H9 (cell line): ENCODE measurements at regions not wholly inside any gene's neighbourhood (a gene's known extent, or its start where the extent isn't known, plus 50 kb on each side); places are given as distances from the start of the nearest gene placed in this dataset.

Experiments
- DNase-seq: peaks from one replicate; pipeline ENCODE4 v3.0.0-alpha.2; 2017
- H2AFZ ChIP-seq: one replicate; pipeline ENCODE4 v1.6.1; 2013; ENCODE audit warnings: mild to moderate bottlenecking, low read length, control low read depth, moderate library complexity
- H2AK5ac ChIP-seq: 2 replicates; pipeline ENCODE4 v1.6.1; 2013; ENCODE audit warnings: low read length, control low read depth, mixed read lengths; ENCODE audit not compliant: insufficient read length
- H2BK120ac ChIP-seq: one replicate; pipeline ENCODE4 v1.6.1; 2013; ENCODE audit warnings: low read depth, mild to moderate bottlenecking, low read length, control low read depth, inconsistent platforms; ENCODE audit not compliant: poor library complexity, severe bottlenecking
- H2BK12ac ChIP-seq: 2 replicates; pipeline ENCODE4 v1.6.1; 2013; ENCODE audit warnings: low read length, control low read depth, mixed read lengths, low read depth; ENCODE audit not compliant: insufficient read length
- H2BK15ac ChIP-seq: 2 replicates; pipeline ENCODE4 v1.6.1; 2013; ENCODE audit warnings: low read depth, low read length, control low read depth
- H2BK20ac ChIP-seq: one replicate; pipeline ENCODE4 v1.6.1; 2013; ENCODE audit warnings: low read depth, mild to moderate bottlenecking, low read length, control low read depth, inconsistent platforms; ENCODE audit not compliant: poor library complexity, severe bottlenecking
- H2BK5ac ChIP-seq: 2 replicates; pipeline ENCODE4 v1.6.1; 2013; ENCODE audit warnings: low read length, control low read depth, mixed read lengths; ENCODE audit not compliant: insufficient read length
- H3K14ac ChIP-seq: 2 replicates; pipeline ENCODE4 v1.6.1; 2013; ENCODE audit warnings: low read length, control low read depth; ENCODE audit not compliant: insufficient read depth
- H3K18ac ChIP-seq: 2 replicates; pipeline ENCODE4 v1.6.1; 2013; ENCODE audit warnings: low read depth, mild to moderate bottlenecking, mixed read lengths, low read length, control low read depth; ENCODE audit not compliant: insufficient read length
- H3K23ac ChIP-seq: 2 replicates; pipeline ENCODE4 v1.6.1; 2013; ENCODE audit warnings: low read length, control low read depth, mixed read lengths, low read depth; ENCODE audit not compliant: insufficient read length
- H3K23me2 ChIP-seq: 2 replicates; pipeline ENCODE4 v1.6.1; 2013; ENCODE audit warnings: low read depth, mild to moderate bottlenecking, mixed read lengths, low read length, control low read depth; ENCODE audit not compliant: insufficient read length, poor library complexity, severe bottlenecking
- H3K27ac ChIP-seq: 2 replicates; pipeline ENCODE4 v1.5.1; 2013; ENCODE audit warnings: low read length, control low read depth, mixed read lengths, low read depth; ENCODE audit not compliant: insufficient read length
- H3K27me3 ChIP-seq: 2 replicates; pipeline ENCODE4 v1.6.1; 2013; ENCODE audit warnings: low read length, control low read depth, inconsistent platforms; ENCODE audit not compliant: insufficient read depth
- H3K4ac ChIP-seq: 2 replicates; pipeline ENCODE4 v1.6.1; 2013; ENCODE audit warnings: low read depth, mild to moderate bottlenecking, control low read depth, inconsistent platforms, low read length, moderate library complexity
- H3K4me1 ChIP-seq: 2 replicates; pipeline ENCODE4 v1.6.1; 2013; ENCODE audit warnings: low read length, control low read depth, inconsistent platforms; ENCODE audit not compliant: insufficient read depth
- H3K4me2 ChIP-seq: 2 replicates; pipeline ENCODE4 v1.6.1; 2013; ENCODE audit warnings: low read length, control low read depth, mixed read lengths; ENCODE audit not compliant: insufficient read length, insufficient read depth
- H3K56ac ChIP-seq: 2 replicates; pipeline ENCODE4 v1.6.1; 2013; ENCODE audit warnings: low read depth, mild to moderate bottlenecking, mixed read lengths, low read length, control low read depth; ENCODE audit not compliant: insufficient read length
- H3K79me1 ChIP-seq: 2 replicates; pipeline ENCODE4 v1.6.1; 2013; ENCODE audit warnings: low read depth, mild to moderate bottlenecking, moderate library complexity, low read length, control low read depth, inconsistent platforms; ENCODE audit not compliant: insufficient read depth, poor library complexity, severe bottlenecking
- H3K79me2 ChIP-seq: 2 replicates; pipeline ENCODE4 v1.6.1; 2013; ENCODE audit warnings: low read length, control low read depth, inconsistent platforms; ENCODE audit not compliant: insufficient read depth
- H3K9ac ChIP-seq: 2 replicates; pipeline ENCODE4 v1.6.1; 2013; ENCODE audit warnings: low read length, control low read depth, mixed read lengths; ENCODE audit not compliant: insufficient read length; ENCODE audit errors: extremely low read depth
- H3K9me3 ChIP-seq: one replicate; pipeline ENCODE4 v1.6.1; 2013; ENCODE audit warnings: low read depth, low read length, inconsistent platforms; ENCODE audit not compliant: control insufficient read depth
- H3T11ph ChIP-seq: one replicate; pipeline ENCODE4 v1.6.1; 2013; ENCODE audit warnings: mild to moderate bottlenecking, low read length, control low read depth, inconsistent platforms
- H4K20me1 ChIP-seq: one replicate; pipeline ENCODE4 v1.6.1; 2013; ENCODE audit not compliant: control insufficient read depth, insufficient read length, insufficient read depth
- H4K5ac ChIP-seq: 2 replicates; pipeline ENCODE4 v1.6.1; 2013; ENCODE audit warnings: low read depth, mild to moderate bottlenecking, mixed read lengths, low read length, control low read depth; ENCODE audit not compliant: insufficient read length
- H4K8ac ChIP-seq: replicated peaks from 2 replicates; pipeline ENCODE4 v1.6.1; 2013; ENCODE audit warnings: low read length, control low read depth, mixed read lengths, low read depth; ENCODE audit not compliant: insufficient read length
- H4K91ac ChIP-seq: 2 replicates; pipeline ENCODE4 v1.6.1; 2013; ENCODE audit warnings: low read depth, mild to moderate bottlenecking, moderate library complexity, mixed read lengths, low read length, control low read depth; ENCODE audit not compliant: insufficient read length
- H3K27ac Mint-ChIP-seq, 3 experiments: 2 replicates in 2 of 3; 3 replicates in 1 of 3; pipeline ENCODE4 v1.8.0; 2020 to 2021; ENCODE audit warnings: mixed read lengths in 3 of 3, mild to moderate bottlenecking in 1 of 3, moderate library complexity in 1 of 3
- H3K27me3 Mint-ChIP-seq: 2 replicates; pipeline ENCODE4 v1.8.0; 2021; ENCODE audit warnings: low read depth, mild to moderate bottlenecking, moderate library complexity, mixed read lengths
- H3K36me3 Mint-ChIP-seq, 3 experiments: 2 replicates in 2 of 3; 3 replicates in 1 of 3; pipeline ENCODE4 v1.8.0; 2020 to 2021; ENCODE audit warnings: low read depth in 3 of 3, mixed read lengths in 3 of 3; ENCODE audit not compliant: insufficient read depth in 1 of 3
- H3K4me1 Mint-ChIP-seq, 2 experiments: 2 replicates each; pipeline ENCODE4 v1.8.0; 2020; ENCODE audit warnings: mixed read lengths in 2 of 2
- H3K4me3 Mint-ChIP-seq, 2 experiments: 2 replicates in 1 of 2; 3 replicates in 1 of 2; pipeline ENCODE4 v1.8.0; 2020 to 2021; ENCODE audit warnings: mild to moderate bottlenecking in 2 of 2, mixed read lengths in 2 of 2, moderate library complexity in 1 of 2
- H3K9me3 Mint-ChIP-seq, 2 experiments: 2 replicates in 1 of 2; 3 replicates in 1 of 2; pipeline ENCODE4 v1.8.0; 2020; ENCODE audit warnings: mild to moderate bottlenecking in 2 of 2, mixed read lengths in 2 of 2, moderate library complexity in 1 of 2
- WGBS: extraction: QIAGEN DNeasy Blood & Tissue Kit; methylation state at CpG from one replicate; pipeline ENCODE4 v1.1.7; 2013; ENCODE audit warnings: missing lambda C conversion rate, low lambda C conversion rate, mixed read lengths; ENCODE audit not compliant: insufficient read length; ENCODE audit errors: extremely low coverage; 5-methylcytosine and 5-hydroxymethylcytosine counted together
- TF ChIP-seq, protein P1 (sequence below): fragments of 200-600 bp; sonication (generic); conservative IDR thresholded peaks from 3 replicates; pipeline ENCODE4 v1.8.0; 2021; ENCODE audit warnings: antibody characterized with exemption, mild to moderate bottlenecking

DNA sequence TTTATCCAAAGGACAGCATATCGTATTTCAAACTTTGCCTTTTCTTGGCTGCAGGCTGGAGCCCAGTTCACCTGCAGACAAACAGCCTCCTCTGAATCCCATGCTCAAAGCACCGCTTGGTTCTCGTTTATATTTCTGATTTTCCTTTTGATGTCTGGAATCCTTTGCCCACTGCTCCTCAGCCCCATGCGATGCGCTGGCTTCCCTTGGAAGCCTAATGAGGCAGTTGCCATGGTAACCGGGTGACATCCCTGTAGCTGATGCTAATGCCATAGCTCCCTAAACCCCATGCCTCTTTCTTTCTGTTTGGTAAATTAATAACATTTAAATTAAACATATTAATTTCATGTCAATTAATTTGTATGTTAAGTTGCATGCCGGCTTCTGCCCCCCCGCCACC lies 327.1 kb downstream of the PRDM2 start:
- peaks cover 24% of the 10 kb centered on the region for H3K27me3 Mint-ChIP-seq
- H2BK20ac ChIP-seq, result no peak overlapping the region
- no peak overlapping the region for H3K4ac ChIP-seq
- WGBS, result no CpG with 5 or more reads among the region's 8 CpGs
- no peak overlapping the region for H3K23ac ChIP-seq
- H3K18ac ChIP-seq, result no peak overlapping the region
- H2BK15ac ChIP-seq, result no peak overlapping the region
- no peak overlapping the region for H3K9ac ChIP-seq
- no peaks in the 10 kb centered on the region for H3K79me1 ChIP-seq
- DNase-seq, result no peak
- H3K4me1 Mint-ChIP-seq, result peaks cover 9% of the 10 kb centered on the region in 2 experiments
- peaks cover 0 to 3% of the 10 kb centered on the region in 2 experiments; a peak in 2 of 5 replicates for H3K9me3 Mint-ChIP-seq
- no peak overlapping the region for H2BK120ac ChIP-seq
- no peak overlapping the region for H4K91ac ChIP-seq
- H3T11ph ChIP-seq, result no peak overlapping the region
- TF ChIP-seq, protein P1, sequence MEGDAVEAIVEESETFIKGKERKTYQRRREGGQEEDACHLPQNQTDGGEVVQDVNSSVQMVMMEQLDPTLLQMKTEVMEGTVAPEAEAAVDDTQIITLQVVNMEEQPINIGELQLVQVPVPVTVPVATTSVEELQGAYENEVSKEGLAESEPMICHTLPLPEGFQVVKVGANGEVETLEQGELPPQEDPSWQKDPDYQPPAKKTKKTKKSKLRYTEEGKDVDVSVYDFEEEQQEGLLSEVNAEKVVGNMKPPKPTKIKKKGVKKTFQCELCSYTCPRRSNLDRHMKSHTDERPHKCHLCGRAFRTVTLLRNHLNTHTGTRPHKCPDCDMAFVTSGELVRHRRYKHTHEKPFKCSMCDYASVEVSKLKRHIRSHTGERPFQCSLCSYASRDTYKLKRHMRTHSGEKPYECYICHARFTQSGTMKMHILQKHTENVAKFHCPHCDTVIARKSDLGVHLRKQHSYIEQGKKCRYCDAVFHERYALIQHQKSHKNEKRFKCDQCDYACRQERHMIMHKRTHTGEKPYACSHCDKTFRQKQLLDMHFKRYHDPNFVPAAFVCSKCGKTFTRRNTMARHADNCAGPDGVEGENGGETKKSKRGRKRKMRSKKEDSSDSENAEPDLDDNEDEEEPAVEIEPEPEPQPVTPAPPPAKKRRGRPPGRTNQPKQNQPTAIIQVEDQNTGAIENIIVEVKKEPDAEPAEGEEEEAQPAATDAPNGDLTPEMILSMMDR, result no peak
- no peak overlapping the region for H3K56ac ChIP-seq
- H3K23me2 ChIP-seq, result no peaks in the 10 kb centered on the region
- H3K36me3 Mint-ChIP-seq, result no peaks in the 10 kb centered on the region
- H4K20me1 ChIP-seq, result no peaks in the 10 kb centered on the region
- H2BK12ac ChIP-seq, result no peak overlapping the region
- no peak overlapping the region for H3K27ac Mint-ChIP-seq
- no peaks in the 10 kb centered on the region for H3K9me3 ChIP-seq
- H2AFZ ChIP-seq, result no peak overlapping the region
- no peak overlapping the region for H4K5ac ChIP-seq
- H2AK5ac ChIP-seq, result no peak overlapping the region
- H2BK5ac ChIP-seq, result no peak overlapping the region
- no peak overlapping the region for H3K27ac ChIP-seq
- no peaks in the 10 kb centered on the region for H3K4me1 ChIP-seq
- H3K14ac ChIP-seq, result no peak overlapping the region
- H3K27me3 ChIP-seq, result no peaks in the 10 kb centered on the region
- no peak overlapping the region; a peak in 1 of 5 replicates for H3K4me3 Mint-ChIP-seq
- H3K4me2 ChIP-seq, result no peak overlapping the region
- no peak overlapping the region for H4K8ac ChIP-seq
- no peaks in the 10 kb centered on the region for H3K79me2 ChIP-seq
